Activated CD8-positive, alpha-beta memory T cell treated with anti-CD3 and anti-CD28 coated beads for 36 hours (primary cell): ENCODE measurements at regions not wholly inside any gene's neighbourhood (a gene's known extent, or its start where the extent isn't known, plus 50 kb on each side); places are given as distances from the start of the nearest gene placed in this dataset.
"Not testable (repeated sequence)": the region's sequence is repeated elsewhere in the genome, so short reads cannot be mapped to it uniquely, and the experiment has no call there.

ENCODE experiments used
- CTCF ChIA-PET: fragments of 350-600 bp; sonication (Branson Sonifier 250); formaldehyde crosslinking; loops from one replicate; lab custom pipeline; 2021; ENCODE audit warnings: antibody characterized with exemption; lab: Charles Lee
- POLR2A ChIA-PET: fragments of 350-600 bp; sonication (Branson Sonifier 250); formaldehyde crosslinking; loops from one replicate; lab custom pipeline; 2021; ENCODE audit warnings: antibody characterized with exemption; lab: Charles Lee

DNA sequence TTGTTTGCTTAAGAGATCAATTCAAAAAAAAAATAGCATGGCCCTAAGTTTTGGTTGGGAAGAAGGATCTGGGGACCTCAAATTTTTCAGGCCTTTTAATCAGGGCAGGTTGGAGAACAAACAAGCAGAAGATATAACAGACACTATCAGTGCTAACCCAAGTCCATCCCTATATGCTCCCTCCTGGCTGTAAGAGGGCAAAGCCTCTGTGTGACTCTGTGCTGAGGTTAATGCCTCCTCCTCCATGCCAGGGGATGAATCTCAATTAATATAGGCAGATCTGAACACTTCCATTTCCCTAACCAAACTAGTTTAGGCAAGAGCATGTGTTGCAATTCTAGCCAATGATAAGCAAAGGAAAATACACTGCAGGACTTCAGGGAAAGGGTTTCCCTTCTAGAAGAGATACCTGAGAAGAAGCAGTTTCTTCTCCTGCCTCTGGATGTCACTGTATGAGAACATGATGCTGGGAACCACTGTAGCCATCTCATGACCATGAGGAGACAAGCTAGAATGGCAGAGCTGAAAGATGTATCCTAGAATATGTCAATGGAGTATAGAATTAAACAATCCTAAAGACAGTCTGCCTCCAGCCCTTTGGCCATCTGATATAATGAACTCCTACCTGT is 76.0 kb downstream of the CHD9NB start:
- ChIA-PET CTCF (no interaction called here), POLR2A (no interaction called here)

- POLR2A ChIA-PET: no interaction called here
- CTCF ChIA-PET: no interaction called here
Measured at GRCh38 chr16:52967744-52968143, 85.0 kb downstream of the CHD9NB start.

- POLR2A ChIA-PET: no interaction called here
Measured at GRCh38 chr16:52964290-52964689, 88.4 kb downstream of the CHD9NB start.

GRCh38 chr16:52963855-52964242 is 88.8 kb downstream of the CHD9NB start:
- CTCF ChIA-PET: no interaction called here
- POLR2A ChIA-PET: no interaction called here

More at GRCh38 chr16:52964290-52964689, 88.4 kb downstream of the CHD9NB start:
- CTCF ChIA-PET: no interaction called here

- ChIA-PET POLR2A (no interaction called here), CTCF (no interaction called here)
Measured at GRCh38 chr16:52963212-52963854, 89.4 kb downstream of the CHD9NB start.

GRCh38 chr16:52958951-52959350 is 93.7 kb downstream of the CHD9NB start:
- ChIA-PET CTCF (no interaction called here), POLR2A (no interaction called here)

DNA sequence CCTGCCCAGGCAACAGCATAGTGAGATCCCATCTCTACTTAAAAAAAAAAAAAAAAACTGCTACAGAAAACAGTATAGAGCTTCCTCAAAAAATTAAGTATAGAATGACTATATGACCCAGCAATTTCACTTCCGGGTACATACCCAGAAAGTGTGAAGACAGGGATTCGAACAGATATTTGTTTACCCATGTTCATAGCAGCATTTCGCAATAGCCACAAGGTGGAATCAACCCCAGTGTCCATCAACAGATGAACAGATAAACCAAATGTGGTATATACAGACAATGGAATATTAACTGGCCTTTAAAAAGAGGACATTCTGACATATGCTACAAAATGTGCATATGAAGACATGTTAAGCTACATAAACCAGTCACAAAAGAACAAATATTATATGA is 95.5 kb downstream of the CHD9NB start:
- ChIA-PET POLR2A (no interaction called here), CTCF (no interaction called here)

GRCh38 chr16:52956044-52956443 is 96.7 kb downstream of the CHD9NB start:
- ChIA-PET CTCF (no interaction called here), POLR2A (no interaction called here)

DNA sequence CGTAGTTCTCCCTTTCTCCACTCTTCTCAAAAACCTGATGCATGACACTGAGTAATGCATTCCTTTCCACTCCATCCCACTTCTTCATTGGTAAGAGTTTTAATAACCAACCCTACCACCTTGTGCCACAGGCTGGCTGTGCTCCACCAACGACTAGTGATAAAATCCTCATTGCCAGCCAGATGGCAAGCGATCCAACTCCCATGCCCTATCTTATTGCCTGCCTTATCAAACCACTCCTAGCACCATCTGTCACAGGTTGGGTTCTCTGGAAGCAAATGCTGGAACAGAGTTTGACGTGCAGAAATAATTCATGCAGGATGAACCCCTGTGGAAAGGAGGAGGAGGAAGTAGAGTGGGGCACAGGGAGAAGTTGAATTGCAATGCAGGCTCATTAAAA is 99.5 kb downstream of the CHD9NB start:
- CTCF ChIA-PET: no interaction called here
- POLR2A ChIA-PET: no interaction called here

DNA sequence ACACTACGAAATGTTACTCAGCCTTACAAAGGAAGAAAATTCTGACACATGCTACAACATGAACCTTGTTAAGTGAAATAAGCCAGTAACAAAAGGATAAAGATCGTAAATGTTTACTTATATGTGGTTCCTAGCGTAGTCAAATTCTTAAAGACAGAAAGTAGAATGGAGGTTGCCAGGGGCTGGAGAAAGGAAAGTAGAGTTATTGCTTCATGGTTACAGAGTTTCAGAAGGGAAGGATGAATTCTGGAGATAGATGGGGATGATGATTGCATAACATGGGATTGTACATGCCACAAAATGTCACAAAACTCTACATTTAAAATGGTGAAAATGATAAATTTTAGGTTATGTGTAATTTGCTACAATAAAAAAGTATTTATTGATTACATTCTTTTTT is 103.8 kb downstream of the CHD9NB start:
- ChIA-PET CTCF (no interaction called here), POLR2A (no interaction called here)

DNA sequence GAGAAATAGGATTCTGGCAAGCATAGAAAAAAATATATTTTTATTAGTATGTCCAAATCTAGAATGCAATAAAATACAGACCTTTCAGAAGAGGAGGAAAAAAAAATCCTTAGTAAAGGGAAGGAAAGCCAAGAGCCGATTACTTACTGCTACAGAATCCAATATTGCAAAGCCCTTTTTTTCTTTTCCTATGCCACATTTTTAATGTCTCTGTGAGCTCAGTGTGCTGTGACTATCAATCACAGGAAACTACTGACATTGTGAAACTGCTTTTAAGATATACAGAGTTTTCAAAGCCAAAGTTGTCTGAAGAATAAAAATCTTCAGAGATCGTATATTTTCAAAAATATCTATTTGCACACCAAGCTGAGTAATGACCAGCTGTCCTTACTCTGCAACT is 120.4 kb downstream of the CHD9NB start:
- CTCF ChIA-PET: no interaction called here
- POLR2A ChIA-PET: no interaction called here

DNA sequence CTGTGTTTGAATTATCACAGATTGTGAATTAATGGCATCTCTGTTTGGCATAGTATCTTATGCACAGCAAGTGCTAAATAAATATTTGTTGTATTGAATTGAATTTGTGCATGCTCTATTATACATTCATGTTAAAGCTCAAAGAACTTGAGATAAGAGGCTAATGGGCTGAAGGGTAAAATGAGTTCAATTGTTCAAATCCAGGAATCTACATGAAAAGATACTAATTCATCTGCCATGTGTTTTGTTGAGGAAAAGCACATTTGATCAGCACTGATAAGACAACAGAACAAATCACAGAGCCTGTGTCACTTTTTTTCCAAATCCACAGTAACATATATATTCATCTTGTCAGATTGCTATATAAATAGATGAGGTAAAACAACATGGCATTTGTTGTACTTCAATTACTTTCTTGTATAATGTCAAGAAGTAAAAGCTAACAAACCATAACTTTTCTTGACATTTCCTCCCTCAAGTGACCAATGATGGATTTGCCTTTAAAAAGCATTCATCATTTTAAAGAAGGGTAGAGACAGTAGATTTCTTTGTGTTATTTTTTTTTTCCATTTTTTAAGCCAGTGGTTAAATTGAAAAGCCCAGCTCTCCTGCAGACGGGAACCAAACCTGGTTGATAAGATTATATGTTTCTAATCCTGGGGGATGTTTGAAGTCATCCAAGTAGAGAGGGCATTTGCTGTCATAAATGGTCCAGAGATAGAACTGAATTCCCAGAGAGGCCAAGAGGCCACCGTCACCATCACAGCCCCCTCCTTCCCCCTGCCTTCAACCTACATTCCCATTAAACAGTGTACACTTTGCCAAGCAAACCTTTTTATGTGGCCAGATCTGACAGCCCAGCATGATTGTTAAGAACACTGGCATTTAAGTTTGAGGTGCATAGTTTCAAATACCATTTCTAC is 123.0 kb downstream of the CHD9NB start:
- CTCF ChIA-PET: no interaction called here
- POLR2A ChIA-PET: no interaction called here

GRCh38 chr16:52928955-52929354 is 123.7 kb downstream of the CHD9NB start:
- ChIA-PET CTCF (no interaction called here), POLR2A (no interaction called here)

GRCh38 chr16:52925143-52925542 is 127.6 kb downstream of the CHD9NB start:
- ChIA-PET CTCF (no interaction called here), POLR2A (no interaction called here)

DNA sequence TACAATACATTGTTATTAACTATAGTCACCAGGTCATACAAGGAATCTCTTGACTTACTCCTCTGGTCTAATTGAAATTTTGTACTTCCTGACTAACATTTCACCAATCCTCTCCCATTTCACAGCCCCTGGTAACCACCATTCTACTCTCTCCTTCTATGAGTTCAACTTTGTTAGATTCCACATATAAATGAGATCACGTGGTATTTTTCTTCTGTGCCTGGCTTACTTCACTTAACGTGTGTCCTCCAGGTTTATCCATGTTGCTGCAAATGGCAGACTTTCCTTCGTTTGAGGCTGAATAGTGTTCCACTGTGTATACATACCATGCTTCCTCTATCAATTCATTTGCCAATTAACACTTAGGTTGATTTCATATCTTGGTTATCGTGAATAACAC is 128.5 kb downstream of the CHD9NB start:
- CTCF ChIA-PET: no interaction called here
- POLR2A ChIA-PET: no interaction called here

DNA sequence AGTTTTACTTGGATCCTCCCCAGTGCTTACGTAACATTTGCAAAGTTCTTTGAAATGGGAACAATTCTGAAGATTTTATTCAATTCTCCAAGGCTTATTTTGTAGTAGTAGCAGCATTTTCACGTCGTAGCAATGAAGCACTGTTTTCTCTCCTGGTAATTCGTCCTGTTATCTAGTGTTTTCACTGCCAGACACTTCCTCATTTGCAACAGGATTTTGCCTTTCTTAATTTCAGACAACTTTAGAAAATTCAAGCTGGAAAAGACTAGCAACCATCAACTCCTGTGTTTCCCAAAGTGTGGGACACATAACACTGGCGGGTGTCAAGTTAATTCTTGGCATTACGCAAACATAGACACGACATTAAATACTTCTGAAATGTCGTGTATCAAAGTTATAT is 131.6 kb downstream of the CHD9NB start:
- ChIA-PET POLR2A (no interaction called here), CTCF (no interaction called here)

DNA sequence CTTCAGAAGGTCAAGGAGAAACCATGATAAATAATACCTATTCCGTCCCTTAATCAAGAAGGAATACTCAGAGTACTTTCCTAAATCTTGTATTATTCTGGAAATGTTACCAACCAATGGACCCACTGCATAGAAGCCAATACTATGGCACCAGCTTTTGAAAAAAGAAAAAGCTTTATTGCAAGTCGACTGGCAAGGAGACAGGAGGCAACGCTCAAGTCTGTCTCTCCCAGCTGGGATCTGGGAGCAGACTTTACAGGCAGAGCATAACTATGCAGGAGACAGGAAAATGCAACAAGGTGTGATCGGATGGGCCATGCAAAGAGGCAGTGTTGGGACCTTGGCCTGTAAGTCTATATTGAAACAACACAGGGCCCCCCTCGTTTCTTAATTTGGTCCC is 132.4 kb downstream of the CHD9NB start:
- POLR2A ChIA-PET: no interaction called here

DNA sequence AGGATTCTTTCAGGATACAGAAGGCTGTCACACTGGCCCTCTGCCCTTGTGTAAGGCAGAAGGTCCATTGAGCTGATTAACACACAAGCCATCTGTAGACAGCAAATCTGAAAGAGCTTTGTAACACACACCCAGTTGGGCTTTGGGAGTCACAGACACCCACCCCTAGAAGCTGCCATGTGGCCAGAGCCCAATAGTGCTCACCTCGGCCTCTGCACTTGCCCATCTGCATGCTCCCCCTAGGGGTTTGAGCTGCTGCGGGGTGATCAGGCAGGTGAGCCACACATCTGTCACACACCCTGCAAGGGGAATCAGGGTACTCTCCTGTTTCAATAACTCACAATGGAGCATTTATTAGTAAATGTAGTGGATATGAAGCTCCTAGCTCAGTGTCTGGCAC is 138.3 kb downstream of the CHD9NB start:
- ChIA-PET CTCF (no interaction called here), POLR2A (no interaction called here)

More for the DNA sequence above, 132.4 kb downstream of the CHD9NB start:
- CTCF ChIA-PET: no interaction called here

- ChIA-PET CTCF (no interaction called here), POLR2A (no interaction called here)
Measured at GRCh38 chr16:52912565-52913173, 140.0 kb downstream of the CHD9NB start.

DNA sequence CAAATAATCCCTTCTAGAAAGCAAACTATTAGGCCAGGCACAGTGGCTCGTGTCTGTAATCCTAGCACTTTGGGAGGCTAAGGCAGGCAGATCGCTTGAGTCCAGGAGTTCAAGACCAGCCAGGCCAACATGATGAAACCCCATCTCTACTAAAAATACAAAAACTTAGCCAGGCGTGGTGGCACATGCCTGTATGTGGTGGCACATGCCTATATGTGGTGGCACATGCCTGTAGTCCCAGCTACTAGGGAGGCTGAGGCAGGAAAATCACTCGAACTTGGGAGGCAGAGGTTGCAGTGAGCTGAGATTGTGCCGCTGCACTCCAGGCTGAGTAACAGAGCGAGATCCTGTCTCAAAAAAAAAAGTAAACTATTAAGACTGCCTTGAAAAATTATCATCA is 144.6 kb downstream of the CHD9NB start:
- CTCF ChIA-PET: not testable (repeated sequence)

More for the DNA sequence above, 144.6 kb downstream of the CHD9NB start:
- POLR2A ChIA-PET: not testable (repeated sequence)
